ENCODE measurements at regions not wholly inside any gene's neighbourhood (a gene's known extent, or its start where the extent isn't known, plus 50 kb on each side); places are given as distances from the start of the nearest gene placed in this dataset.
"Not testable (repeated sequence)": the region's sequence is repeated elsewhere in the genome, so short reads cannot be mapped to it uniquely, and the experiment has no call there.

DNA sequence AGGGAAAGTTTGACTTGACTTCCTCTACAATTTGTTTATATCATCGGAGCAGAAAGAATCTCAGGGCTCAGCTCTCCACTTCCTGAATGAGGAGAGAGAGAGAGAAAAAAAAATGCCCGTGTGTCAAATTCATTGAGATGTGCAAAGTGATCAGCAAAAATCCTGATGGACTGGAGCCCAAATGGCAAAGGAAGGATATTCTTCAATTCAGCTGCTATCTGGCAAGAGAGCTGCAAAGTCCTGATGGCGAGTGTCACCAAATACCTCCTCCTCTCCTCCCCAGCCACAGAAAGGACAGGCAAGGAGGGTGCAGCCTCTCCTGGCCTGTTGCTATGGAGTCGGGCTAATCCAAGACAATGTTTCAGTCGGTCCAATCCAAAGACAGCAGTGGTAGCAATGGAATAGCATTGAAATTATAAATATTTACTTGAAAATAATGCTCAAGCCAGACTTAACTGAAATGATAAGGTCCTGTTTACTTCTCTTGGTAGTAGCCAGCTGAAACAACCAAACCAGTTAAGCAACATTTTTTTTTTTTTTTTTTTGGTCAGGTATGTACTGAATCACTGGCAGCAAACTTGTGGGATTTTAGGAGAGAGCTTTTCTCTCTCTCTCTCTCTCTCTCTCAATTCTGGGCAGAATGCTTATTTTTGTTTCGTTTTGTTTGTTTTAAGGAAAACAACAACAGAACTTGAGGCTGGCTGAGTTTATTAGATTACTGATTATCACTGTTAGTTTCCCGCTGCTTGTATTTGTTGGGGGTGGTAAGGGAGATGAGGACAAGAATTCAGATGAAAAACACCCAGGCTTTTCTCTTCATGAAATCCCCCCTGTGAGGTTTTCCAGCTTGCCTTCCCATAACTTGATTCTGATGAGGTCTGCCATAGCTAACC lies 204.2 kb downstream of the BCAS1 start:
- peak overlapping the region; percentile 91 for H3K27ac Mint-ChIP-seq
- H3K27me3 Mint-ChIP-seq, result no peaks in the 10 kb centered on the region
- peaks cover 63% of the 10 kb centered on the region for H3K4me1 Mint-ChIP-seq
- peaks cover 2% of the 10 kb centered on the region for H3K36me3 Mint-ChIP-seq
- no peaks in the 10 kb centered on the region for H3K9me3 Mint-ChIP-seq
- peak overlapping the region; percentile 38 for H3K4me3 Mint-ChIP-seq
- DNase-seq, result no peak

- not testable (repeated sequence) for H3K4me3 Mint-ChIP-seq, H3K27me3 Mint-ChIP-seq, H3K36me3 Mint-ChIP-seq, DNase-seq, H3K9me3 Mint-ChIP-seq
- Mint-ChIP-seq H3K27ac (peak overlapping the region; percentile 91), H3K4me1 (peaks cover 53% of the 10 kb centered on the region)
Observed at GRCh38 chr20:53864765-53865683, 205.4 kb downstream of the BCAS1 start.

DNA sequence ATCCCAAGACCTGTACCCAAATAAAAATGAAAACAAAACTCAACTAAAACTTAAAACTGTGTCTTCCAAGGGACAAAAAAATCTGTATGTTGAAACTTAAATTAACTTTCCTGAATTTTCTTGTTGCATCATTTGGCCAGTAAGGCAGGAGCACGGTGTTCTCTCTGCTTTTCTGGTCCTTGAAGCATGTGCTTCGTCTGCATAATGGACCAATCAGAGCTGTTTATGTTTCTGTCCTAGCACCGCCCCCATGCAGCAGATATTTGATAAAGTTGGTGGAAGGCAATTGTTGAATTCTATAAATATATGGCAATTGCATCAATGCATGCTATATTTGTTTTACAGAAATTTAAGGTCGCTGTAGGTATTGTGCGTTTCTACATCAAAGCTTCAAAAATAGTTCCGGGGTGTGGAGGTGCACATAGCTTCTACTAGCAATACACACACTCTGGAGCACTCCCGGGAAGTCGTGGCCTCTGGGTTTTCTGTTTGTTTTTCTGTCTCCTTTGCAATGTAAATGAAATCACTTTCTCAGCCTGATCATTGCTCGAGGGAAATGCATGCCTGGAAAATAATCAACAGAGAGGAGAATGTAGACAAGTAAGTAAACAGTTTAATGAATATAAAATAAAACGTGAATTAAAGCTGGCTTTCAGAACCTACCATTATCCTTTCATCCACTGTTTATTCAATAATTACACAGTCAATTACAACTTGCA lies 206.3 kb downstream of the BCAS1 start:
- not testable (repeated sequence) for H3K9me3 Mint-ChIP-seq, H3K4me3 Mint-ChIP-seq, H3K36me3 Mint-ChIP-seq, H3K27ac Mint-ChIP-seq, H3K27me3 Mint-ChIP-seq, DNase-seq
- H3K4me1 Mint-ChIP-seq, result peaks cover 48% of the 10 kb centered on the region

- H3K9me3 Mint-ChIP-seq, H3K4me3 Mint-ChIP-seq, DNase-seq, H3K36me3 Mint-ChIP-seq, H3K27ac Mint-ChIP-seq, H3K27me3 Mint-ChIP-seq: not testable (repeated sequence)
- H3K4me1 Mint-ChIP-seq, result peaks cover 48% of the 10 kb centered on the region
Observed at GRCh38 chr20:53863535-53863922, 206.9 kb downstream of the BCAS1 start.

DNA sequence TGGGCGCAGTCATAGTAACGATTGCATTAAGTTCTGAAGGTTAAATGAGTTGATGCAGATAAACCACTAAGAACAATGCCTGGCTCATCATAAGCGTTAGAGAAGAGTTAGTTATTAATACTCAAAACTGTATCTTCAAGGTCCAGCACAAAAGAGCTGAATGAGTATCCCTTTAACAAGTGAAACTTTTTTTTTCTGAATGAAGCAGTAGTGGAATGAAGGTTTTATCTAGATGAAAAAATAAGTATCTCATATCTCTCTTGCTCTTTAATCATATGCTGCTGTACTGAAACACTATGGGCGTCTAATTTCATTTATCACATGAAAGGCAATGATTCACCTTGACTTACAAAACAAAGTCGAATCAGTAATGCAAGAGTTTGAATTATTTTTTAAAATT lies 207.4 kb downstream of the BCAS1 start:
- Mint-ChIP-seq H3K4me1 (peaks cover 48% of the 10 kb centered on the region), H3K27ac (peak overlapping the region; percentile 2)
- not testable (repeated sequence) for H3K36me3 Mint-ChIP-seq, DNase-seq, H3K4me3 Mint-ChIP-seq, H3K27me3 Mint-ChIP-seq, H3K9me3 Mint-ChIP-seq

GRCh38 chr20:53862490-53862889 lies 207.9 kb downstream of the BCAS1 start:
- H3K36me3 Mint-ChIP-seq, H3K27me3 Mint-ChIP-seq, H3K27ac Mint-ChIP-seq, H3K4me3 Mint-ChIP-seq, H3K9me3 Mint-ChIP-seq, DNase-seq: not testable (repeated sequence)
- peaks cover 48% of the 10 kb centered on the region for H3K4me1 Mint-ChIP-seq

DNA sequence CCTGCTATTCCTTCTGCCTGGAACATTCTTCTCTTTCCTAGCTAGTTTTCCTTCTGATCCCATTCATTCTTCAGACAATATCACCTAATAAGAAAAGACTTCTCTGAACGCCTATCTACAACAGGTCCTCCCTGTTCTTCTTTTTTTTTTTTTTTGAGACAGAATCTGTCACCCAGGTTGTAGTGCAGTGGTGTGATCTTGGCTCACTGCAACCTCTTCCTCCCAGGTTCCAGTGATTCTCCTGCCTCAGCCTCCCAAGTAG lies 208.3 kb downstream of the BCAS1 start:
- H3K27ac Mint-ChIP-seq, H3K27me3 Mint-ChIP-seq, DNase-seq, H3K36me3 Mint-ChIP-seq, H3K9me3 Mint-ChIP-seq, H3K4me3 Mint-ChIP-seq: not testable (repeated sequence)
- peaks cover 48% of the 10 kb centered on the region for H3K4me1 Mint-ChIP-seq

DNA sequence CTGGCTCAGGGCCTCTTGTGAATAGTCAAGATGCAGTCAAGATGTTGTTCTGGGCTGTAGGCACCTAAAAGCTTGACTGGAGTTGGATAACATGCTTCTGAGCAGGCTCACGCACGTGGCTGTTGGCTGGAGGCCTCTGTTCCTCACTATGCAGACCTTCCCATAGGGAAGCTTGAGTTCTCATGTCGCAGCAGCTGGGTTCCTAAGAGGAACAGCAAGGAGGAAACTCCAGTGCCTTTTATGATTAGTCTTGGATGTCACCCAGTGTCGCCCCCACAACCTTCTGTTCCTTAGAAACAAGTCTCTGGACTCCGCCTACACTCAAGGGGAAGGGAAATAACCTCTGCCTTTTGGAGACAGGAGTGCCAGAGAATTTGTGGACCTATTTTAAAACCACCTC lies 210.7 kb downstream of the BCAS1 start:
- Mint-ChIP-seq H3K4me1 (peaks cover 41% of the 10 kb centered on the region), H3K27ac (no peak overlapping the region), H3K9me3 (no peaks in the 10 kb centered on the region), H3K4me3 (no peak overlapping the region), H3K27me3 (no peaks in the 10 kb centered on the region), H3K36me3 (peaks cover 2% of the 10 kb centered on the region)
- DNase-seq, result no peak

GRCh38 chr20:53859009-53859408 lies 211.4 kb downstream of the BCAS1 start:
- H3K27ac Mint-ChIP-seq, H3K9me3 Mint-ChIP-seq, H3K27me3 Mint-ChIP-seq, H3K4me3 Mint-ChIP-seq, DNase-seq, H3K36me3 Mint-ChIP-seq: not testable (repeated sequence)
- H3K4me1 Mint-ChIP-seq, result peaks cover 39% of the 10 kb centered on the region

DNA sequence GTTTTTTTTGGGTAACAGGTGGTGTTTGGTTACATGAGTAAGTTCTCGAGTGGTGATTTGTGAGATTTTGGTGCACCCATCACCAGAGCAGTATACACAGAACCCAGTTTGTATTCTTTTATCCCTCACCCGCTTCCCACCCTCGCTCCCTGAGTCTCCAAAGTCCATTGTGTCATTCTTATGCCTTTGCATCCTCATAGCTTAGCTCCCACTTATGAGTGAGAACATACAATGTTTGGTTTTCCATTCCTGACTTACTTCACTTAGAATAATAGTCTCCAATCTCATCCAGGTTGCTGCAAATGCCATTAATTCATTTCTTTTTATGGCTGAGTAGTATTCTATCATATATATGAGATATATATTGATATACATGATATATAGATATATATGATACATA lies 211.9 kb downstream of the BCAS1 start:
- not testable (repeated sequence) for H3K4me3 Mint-ChIP-seq, H3K27me3 Mint-ChIP-seq, H3K36me3 Mint-ChIP-seq, DNase-seq, H3K27ac Mint-ChIP-seq, H3K9me3 Mint-ChIP-seq
- peaks cover 34% of the 10 kb centered on the region for H3K4me1 Mint-ChIP-seq

- no peak for DNase-seq
- Mint-ChIP-seq H3K27me3 (no peaks in the 10 kb centered on the region), H3K4me1 (peaks cover 36% of the 10 kb centered on the region), H3K36me3 (peaks cover 1% of the 10 kb centered on the region), H3K9me3 (no peaks in the 10 kb centered on the region), H3K4me3 (no peak overlapping the region), H3K27ac (no peak overlapping the region)
Observed at GRCh38 chr20:53857723-53858236, 212.6 kb downstream of the BCAS1 start.

- H3K27ac Mint-ChIP-seq, result no peak overlapping the region
- no peaks in the 10 kb centered on the region for H3K27me3 Mint-ChIP-seq
- no peak overlapping the region for H3K4me3 Mint-ChIP-seq
- no peaks in the 10 kb centered on the region for H3K36me3 Mint-ChIP-seq
- peaks cover 35% of the 10 kb centered on the region for H3K4me1 Mint-ChIP-seq
- no peak for DNase-seq
- H3K9me3 Mint-ChIP-seq, result no peaks in the 10 kb centered on the region
Observed at GRCh38 chr20:53856300-53857295, 213.8 kb downstream of the BCAS1 start.

DNA sequence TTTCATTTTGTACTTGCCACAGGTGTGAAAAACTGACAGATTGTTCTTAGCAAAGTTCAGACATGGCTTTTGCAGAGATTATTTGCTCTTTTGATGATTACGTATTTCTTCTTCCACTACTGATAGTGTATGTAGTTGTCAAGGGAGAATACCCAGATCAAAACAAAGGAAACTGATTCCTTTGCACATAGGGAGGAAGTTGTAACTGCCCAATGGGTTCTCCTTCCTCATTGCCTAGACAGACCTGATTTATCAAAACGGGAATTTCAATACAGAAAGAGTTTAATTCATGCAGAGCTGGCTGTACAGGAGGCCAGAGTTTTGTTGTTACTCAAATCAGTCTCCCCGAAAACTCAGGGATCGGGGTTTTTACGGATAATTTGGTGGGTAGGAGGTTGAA lies 214.7 kb downstream of the BCAS1 start:
- no peaks in the 10 kb centered on the region for H3K36me3 Mint-ChIP-seq
- no peak overlapping the region for H3K4me3 Mint-ChIP-seq
- no peak for DNase-seq
- peaks cover 35% of the 10 kb centered on the region for H3K4me1 Mint-ChIP-seq
- H3K27ac Mint-ChIP-seq, result peak overlapping the region; percentile 59
- no peaks in the 10 kb centered on the region for H3K9me3 Mint-ChIP-seq
- H3K27me3 Mint-ChIP-seq, result no peaks in the 10 kb centered on the region

DNA sequence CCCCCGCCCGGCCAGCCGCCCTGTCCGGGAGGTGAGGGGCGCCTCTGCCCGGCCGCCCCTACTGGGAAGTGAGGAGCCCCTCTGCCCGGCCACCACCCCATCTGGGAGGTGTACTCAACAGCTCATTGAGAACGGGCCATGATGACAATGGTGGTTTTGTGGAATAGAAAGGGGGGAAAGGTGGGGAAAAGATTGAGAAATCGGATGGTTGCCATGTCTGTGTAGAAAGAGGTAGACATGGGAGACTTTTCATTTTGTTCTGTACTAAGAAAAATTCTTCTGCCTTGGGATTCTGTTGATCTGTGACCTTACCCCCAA lies 215.8 kb downstream of the BCAS1 start:
- H3K27me3 Mint-ChIP-seq, DNase-seq, H3K36me3 Mint-ChIP-seq: not testable (repeated sequence)

More for the DNA sequence above, 215.8 kb downstream of the BCAS1 start:
- H3K4me3 Mint-ChIP-seq, H3K9me3 Mint-ChIP-seq, H3K27ac Mint-ChIP-seq: not testable (repeated sequence)
- peaks cover 39% of the 10 kb centered on the region for H3K4me1 Mint-ChIP-seq
